Cerebellar cortex (tissue), 1 donor: ENCODE measurements at regions not wholly inside any gene's neighbourhood (a gene's known extent, or its start where the extent isn't known, plus 50 kb on each side); places are given as distances from the start of the nearest gene placed in this dataset.
"Not testable (repeated sequence)": the region's sequence is repeated elsewhere in the genome, so short reads cannot be mapped to it uniquely, and the experiment has no call there.

Experiments
- DNase-seq: peaks from one replicate; pipeline ENCODE4 v3.0.0-alpha.2; 2015; ENCODE audit warnings: low spot score

- no peak for DNase-seq
Observed at GRCh38 chrY:11769937-11770336, 931.1 kb upstream of the USP9Y start.

- DNase-seq = not testable (repeated sequence)
Observed at GRCh38 chrY:11779743-11780142, 921.3 kb upstream of the USP9Y start.

DNA sequence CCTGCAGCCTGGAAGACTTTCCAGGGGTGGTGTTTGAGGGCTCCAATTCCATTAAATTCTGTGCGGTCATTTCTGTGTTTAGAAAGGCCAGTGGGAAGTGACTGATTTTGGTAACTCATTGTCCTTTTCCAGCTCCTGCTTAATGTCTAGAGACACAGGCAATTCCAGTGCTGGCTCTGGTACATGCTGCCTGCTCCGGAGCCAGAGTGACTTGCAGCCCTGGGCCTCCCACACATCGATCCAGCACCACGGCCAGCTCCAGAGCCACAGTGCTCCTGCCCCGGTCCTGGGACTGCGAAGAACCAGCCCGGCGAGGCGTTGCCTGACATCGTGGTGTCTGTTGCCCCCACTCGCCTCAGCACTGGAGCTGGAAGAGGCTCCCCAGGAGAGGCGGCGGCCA lies 912.0 kb upstream of the USP9Y start:
- DNase-seq = peak; percentile 0

DNA sequence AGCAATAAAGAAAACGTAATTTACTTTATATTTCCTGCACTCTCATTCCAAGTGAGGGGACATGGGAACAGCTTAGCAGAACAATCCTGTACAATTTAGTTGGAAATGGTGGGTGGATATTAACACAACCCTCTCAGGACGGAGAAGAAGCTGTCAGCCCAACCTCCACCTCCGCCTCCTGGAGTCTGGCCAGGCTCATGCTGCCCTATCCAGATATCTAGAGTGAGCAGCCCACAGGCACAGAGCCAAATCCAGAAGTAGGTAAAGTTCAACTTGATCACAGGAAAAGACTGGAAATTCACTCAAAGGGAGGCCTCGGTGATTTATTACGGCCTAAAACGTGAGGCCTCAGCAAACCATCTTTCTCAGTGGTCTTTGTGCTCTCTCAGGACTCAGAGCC lies 877.3 kb upstream of the USP9Y start:
- not testable (repeated sequence) for DNase-seq

DNA sequence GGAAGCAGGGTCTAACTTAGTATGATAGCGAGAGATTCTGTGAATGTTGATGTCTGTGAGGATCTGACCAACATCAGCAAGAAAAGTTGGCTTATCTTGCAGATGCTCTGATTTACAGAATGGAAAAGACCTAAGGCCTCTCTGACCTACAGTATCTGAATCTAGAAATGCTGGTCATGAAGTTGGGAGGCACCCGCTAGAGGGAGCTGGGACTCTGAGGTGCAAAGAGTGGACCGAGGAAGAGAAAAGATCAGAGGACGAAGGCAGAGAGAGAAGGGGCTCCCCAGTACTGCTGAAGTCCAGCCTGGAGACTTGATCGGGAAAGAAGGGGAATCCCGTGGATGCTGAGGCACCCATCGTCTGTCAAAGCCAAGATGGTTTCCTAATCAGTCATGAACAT lies 866.8 kb upstream of the USP9Y start:
- not testable (repeated sequence) for DNase-seq
